SU-DHL-6 (cell line): ENCODE measurements at regions not wholly inside any gene's neighbourhood (a gene's known extent, or its start where the extent isn't known, plus 50 kb on each side); places are given as distances from the start of the nearest gene placed in this dataset.

Experiments used
- H2AFZ ChIP-seq: fragments of 200-600 bp; sonication (generic); 2 replicates; pipeline ENCODE4 v1.6.1; 2014; ENCODE audit warnings: low read depth, mild to moderate bottlenecking, moderate library complexity, mixed read lengths, antibody characterized with exemption, low read length; ENCODE audit not compliant: severe bottlenecking
- H3F3A ChIP-seq: fragments of 200-600 bp; shearing (Covaris generic); 2 replicates; pipeline ENCODE4 v1.6.0; 2016; ENCODE audit warnings: antibody characterized with exemption, mild to moderate bottlenecking; ENCODE audit not compliant: insufficient read depth
- H3K27ac ChIP-seq: fragments of 200-600 bp; sonication (generic); 2 replicates; pipeline ENCODE4 v1.5.1; 2016; ENCODE audit warnings: low read depth, mild to moderate bottlenecking, low read length, moderate library complexity, mixed read lengths
- H3K27me3 ChIP-seq: fragments of 200-600 bp; sonication (generic), shearing (Covaris generic); 2 replicates; pipeline ENCODE4 v1.6.0; 2014; ENCODE audit warnings: mild to moderate bottlenecking, low read length
- H3K36me3 ChIP-seq: fragments of 200-600 bp; sonication (generic); 2 replicates; pipeline ENCODE4 v1.6.1; 2014; ENCODE audit warnings: mild to moderate bottlenecking, low read length, mixed read lengths
- H3K4me2 ChIP-seq: fragments of 300-600, 200-600 bp; shearing (Covaris generic), sonication (generic); 2 replicates; pipeline ENCODE4 v1.6.0; 2014; ENCODE audit warnings: low read length, low read depth, mild to moderate bottlenecking; ENCODE audit not compliant: poor library complexity, severe bottlenecking
- H3K4me3 ChIP-seq: fragments of 200-600 bp; sonication (generic); 2 replicates; pipeline ENCODE4 v1.5.1; 2014; ENCODE audit warnings: antibody characterized with exemption, low read length, mild to moderate bottlenecking, mixed read lengths; ENCODE audit not compliant: insufficient read depth, poor library complexity, severe bottlenecking
- H3K79me2 ChIP-seq: fragments of 200-600 bp; sonication (generic); 2 replicates; pipeline ENCODE4 v1.6.1; 2014; ENCODE audit warnings: mild to moderate bottlenecking, low read length, moderate library complexity; ENCODE audit not compliant: insufficient read depth
- H3K9ac ChIP-seq: fragments of 200-600 bp; sonication (generic); 2 replicates; pipeline ENCODE4 v1.7.0; 2014; ENCODE audit warnings: mild to moderate bottlenecking, low read length
- H3K9me2 ChIP-seq: fragments of 200-600 bp; sonication (generic); replicated peaks from 2 replicates; pipeline ENCODE4 v1.6.1; 2014; ENCODE audit warnings: low read length; ENCODE audit not compliant: insufficient read depth
- H3K9me3 ChIP-seq: fragments of 200-600 bp; sonication (generic); 2 replicates; pipeline ENCODE4 v1.6.1; 2014; ENCODE audit warnings: low read length, mixed read lengths; ENCODE audit not compliant: insufficient read depth
- H4K20me1 ChIP-seq: fragments of 200-600 bp; sonication (generic); 2 replicates; pipeline ENCODE4 v1.6.1; 2014; ENCODE audit warnings: low read depth, mild to moderate bottlenecking, antibody characterized with exemption, low read length, moderate library complexity, mixed read lengths
- EZH2phosphoT487 ChIP-seq: fragments of 200-600 bp; sonication (generic), shearing (Covaris generic); conservative IDR thresholded peaks from 2 replicates; pipeline ENCODE4 v1.6.1; 2018; ENCODE audit warnings: mild to moderate bottlenecking, antibody characterized with exemption, low read length, moderate library complexity, mixed read lengths
- TF ChIP-seq, protein P1 (sequence below): fragments of 200-600 bp; sonication (generic); IDR thresholded peaks from one replicate; pipeline ENCODE4 v1.5.1; 2017; ENCODE audit warnings: antibody characterized with exemption, mild to moderate bottlenecking, low read length, moderate library complexity; ENCODE audit not compliant: insufficient read depth, poor library complexity, severe bottlenecking

DNA sequence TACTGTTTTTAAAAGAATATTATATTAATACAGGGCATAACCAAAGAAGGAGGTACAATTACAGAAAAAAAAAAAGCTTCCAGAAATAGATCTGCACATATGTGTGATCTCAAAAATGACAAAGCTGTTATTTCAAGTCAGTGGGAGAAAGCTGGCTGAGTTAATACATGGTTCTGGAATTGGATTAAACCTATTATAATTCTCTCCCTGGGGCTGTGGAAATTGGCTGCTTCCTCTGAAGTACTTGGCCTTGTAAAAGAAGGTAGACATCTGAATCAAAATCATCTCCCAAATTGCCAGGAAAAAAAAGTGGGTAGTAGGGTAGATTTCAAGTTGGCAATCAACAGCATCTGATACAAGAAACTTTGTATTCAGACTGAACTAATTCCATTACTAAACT is 723.9 kb upstream of the ALCAM start:
- TF ChIP-seq, protein P1, sequence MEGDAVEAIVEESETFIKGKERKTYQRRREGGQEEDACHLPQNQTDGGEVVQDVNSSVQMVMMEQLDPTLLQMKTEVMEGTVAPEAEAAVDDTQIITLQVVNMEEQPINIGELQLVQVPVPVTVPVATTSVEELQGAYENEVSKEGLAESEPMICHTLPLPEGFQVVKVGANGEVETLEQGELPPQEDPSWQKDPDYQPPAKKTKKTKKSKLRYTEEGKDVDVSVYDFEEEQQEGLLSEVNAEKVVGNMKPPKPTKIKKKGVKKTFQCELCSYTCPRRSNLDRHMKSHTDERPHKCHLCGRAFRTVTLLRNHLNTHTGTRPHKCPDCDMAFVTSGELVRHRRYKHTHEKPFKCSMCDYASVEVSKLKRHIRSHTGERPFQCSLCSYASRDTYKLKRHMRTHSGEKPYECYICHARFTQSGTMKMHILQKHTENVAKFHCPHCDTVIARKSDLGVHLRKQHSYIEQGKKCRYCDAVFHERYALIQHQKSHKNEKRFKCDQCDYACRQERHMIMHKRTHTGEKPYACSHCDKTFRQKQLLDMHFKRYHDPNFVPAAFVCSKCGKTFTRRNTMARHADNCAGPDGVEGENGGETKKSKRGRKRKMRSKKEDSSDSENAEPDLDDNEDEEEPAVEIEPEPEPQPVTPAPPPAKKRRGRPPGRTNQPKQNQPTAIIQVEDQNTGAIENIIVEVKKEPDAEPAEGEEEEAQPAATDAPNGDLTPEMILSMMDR, result no peak
- no peak for TF ChIP-seq EZH2phosphoT487
- Histone ChIP-seq H3K79me2 (no peaks in the 10 kb centered on the region), H3K27me3 (no peaks in the 10 kb centered on the region), H3K4me3 (no peak overlapping the region), H3K9me3 (no peaks in the 10 kb centered on the region), H3K27ac (no peak overlapping the region), H3K36me3 (no peaks in the 10 kb centered on the region), H3F3A (no peaks in the 10 kb centered on the region), H2AFZ (no peak overlapping the region), H4K20me1 (no peaks in the 10 kb centered on the region), H3K9me2 (no peaks in the 10 kb centered on the region), H3K9ac (no peak overlapping the region), H3K4me2 (no peak overlapping the region)

DNA sequence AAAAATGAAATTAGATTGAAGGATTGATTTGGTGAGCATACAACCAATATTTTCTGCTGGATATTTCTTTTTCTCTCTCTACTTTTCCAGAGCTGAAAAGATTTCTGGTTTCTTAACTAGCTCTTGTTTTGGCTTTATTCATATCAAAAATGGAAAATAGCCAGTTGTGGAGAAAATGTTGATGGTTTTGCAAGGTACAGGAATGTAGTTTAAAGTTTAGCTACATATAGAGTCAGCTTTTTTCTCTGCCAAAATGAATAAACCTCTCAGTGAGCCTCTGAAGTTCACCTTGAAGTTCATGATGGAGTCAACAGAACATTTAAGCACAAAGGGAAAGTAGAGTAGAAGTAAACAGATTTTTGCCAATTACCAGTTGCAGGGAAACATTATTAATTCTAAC is 720.5 kb upstream of the ALCAM start:
- no peak overlapping the region for H3K4me3 ChIP-seq
- TF ChIP-seq EZH2phosphoT487, result no peak
- TF ChIP-seq, protein P1, result no peak
- H3K36me3 ChIP-seq, result no peaks in the 10 kb centered on the region
- H3K79me2 ChIP-seq, result no peaks in the 10 kb centered on the region
- no peaks in the 10 kb centered on the region for H3K9me3 ChIP-seq
- no peaks in the 10 kb centered on the region for H3F3A ChIP-seq
- no peak overlapping the region for H3K27ac ChIP-seq
- H4K20me1 ChIP-seq, result no peaks in the 10 kb centered on the region
- no peaks in the 10 kb centered on the region for H3K9me2 ChIP-seq
- H3K9ac ChIP-seq, result no peak overlapping the region
- H3K27me3 ChIP-seq, result no peaks in the 10 kb centered on the region
- H3K4me2 ChIP-seq, result no peak overlapping the region
- H2AFZ ChIP-seq, result no peak overlapping the region

DNA sequence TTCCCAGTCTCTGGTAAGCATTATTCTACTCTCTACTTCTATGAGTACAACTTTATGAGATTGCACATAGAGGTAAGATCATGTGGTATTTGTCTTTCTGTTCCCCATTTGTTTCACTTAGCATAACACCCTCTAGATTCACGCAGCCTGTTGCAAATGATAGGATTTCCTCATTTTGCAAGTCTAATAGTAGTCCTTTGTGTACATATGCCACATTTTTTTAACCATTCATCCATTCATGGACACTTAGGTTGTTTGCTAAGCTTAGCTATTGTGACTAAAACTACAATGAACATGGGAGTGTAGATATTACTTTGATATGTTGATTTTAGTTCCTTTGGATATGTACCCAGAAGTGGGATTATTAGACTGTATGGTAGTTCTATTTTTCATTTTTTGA is 717.9 kb upstream of the ALCAM start:
- no peak for TF ChIP-seq EZH2phosphoT487

DNA sequence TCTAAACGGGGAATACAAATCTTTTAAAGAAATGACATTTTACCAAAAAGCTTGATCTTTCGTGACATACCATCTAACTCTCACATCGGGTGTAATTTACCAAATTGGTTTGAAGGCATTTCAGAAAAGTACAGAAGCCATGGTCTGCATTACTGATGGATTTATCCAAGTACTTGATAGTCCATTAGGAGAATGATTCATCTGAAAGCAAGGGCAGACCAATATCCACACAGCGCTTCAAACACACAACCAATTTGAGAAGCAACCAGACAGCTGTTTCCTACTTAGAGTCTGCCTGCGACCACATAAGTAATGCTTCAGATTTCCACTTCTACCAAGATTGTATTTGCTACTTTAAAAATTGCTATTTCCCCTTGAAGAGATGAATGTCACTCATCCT is 697.6 kb upstream of the ALCAM start:
- H3K4me3 ChIP-seq, result no peak overlapping the region
- H3K27ac ChIP-seq, result no peak overlapping the region
- H3K79me2 ChIP-seq, result no peaks in the 10 kb centered on the region
- no peaks in the 10 kb centered on the region for H4K20me1 ChIP-seq
- H3K9me3 ChIP-seq, result no peaks in the 10 kb centered on the region
- no peak overlapping the region for H3K9ac ChIP-seq
- no peaks in the 10 kb centered on the region for H3K36me3 ChIP-seq
- H3K27me3 ChIP-seq, result no peaks in the 10 kb centered on the region
- H3F3A ChIP-seq, result no peaks in the 10 kb centered on the region
- H3K4me2 ChIP-seq, result no peak overlapping the region
- no peaks in the 10 kb centered on the region for H3K9me2 ChIP-seq
- no peak overlapping the region for H2AFZ ChIP-seq
- TF ChIP-seq, protein P1, result no peak
- no peak for TF ChIP-seq EZH2phosphoT487

More for the DNA sequence above, 717.9 kb upstream of the ALCAM start:
- Histone ChIP-seq H3F3A (no peaks in the 10 kb centered on the region), H3K9me2 (no peaks in the 10 kb centered on the region), H3K9me3 (no peaks in the 10 kb centered on the region), H4K20me1 (no peaks in the 10 kb centered on the region), H3K27me3 (no peaks in the 10 kb centered on the region), H3K4me2 (no peak overlapping the region), H3K36me3 (no peaks in the 10 kb centered on the region), H3K9ac (no peak overlapping the region), H3K27ac (no peak overlapping the region), H3K79me2 (no peaks in the 10 kb centered on the region), H2AFZ (no peak overlapping the region), H3K4me3 (no peak overlapping the region)
